ENCODE measurements at regions not wholly inside any gene's neighbourhood (a gene's known extent, or its start where the extent isn't known, plus 50 kb on each side); places are given as distances from the start of the nearest gene placed in this dataset.

GRCh38 chr14:88064841-88065240 is 59.9 kb downstream of the GPR65 start:
- no peak for DNase-seq

DNA sequence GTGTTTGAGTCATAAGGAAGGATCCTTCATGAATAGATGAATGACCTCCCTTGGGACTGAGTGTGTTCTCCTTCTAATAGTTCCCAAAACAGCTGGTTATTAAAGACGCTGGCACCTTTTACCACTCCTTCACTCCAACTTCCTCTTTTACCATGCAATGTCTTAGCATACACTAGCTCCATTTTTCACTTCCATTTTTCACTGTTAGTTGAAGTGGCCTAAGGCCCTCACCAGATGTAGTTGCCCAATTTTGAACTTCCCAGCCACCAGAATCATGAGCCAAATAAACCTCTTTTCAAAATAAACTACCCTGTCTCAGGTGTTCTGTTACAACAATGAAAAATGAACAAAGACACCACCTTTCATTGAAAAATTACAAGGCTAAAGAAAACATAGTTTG is 64.7 kb downstream of the GPR65 start:
- DNase-seq = no peak

GRCh38 chr14:88075269-88075981 is 70.5 kb downstream of the GPR65 start:
- DNase-seq = no peak

DNA sequence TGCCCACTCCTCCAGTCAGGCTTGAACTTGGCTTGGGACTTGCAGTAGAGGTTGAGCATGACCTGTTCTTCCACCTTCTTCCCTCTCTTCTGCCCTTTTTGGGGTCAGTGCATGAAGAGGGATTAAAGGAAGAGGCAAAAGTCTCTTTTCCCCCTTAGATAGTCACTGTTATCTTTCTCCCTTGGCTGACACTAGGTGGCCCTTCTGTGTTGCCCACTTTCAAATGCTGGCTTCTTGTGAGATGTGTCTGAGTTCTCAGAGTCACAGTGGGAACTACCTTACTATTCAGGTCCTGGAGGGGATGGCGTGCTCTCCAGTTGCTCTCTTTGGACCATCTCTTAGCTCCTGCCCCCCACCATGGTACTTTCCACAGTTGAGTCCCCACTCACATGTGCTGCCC is 73.6 kb downstream of the GPR65 start:
- no peak for DNase-seq

- DNase-seq = no peak
Measured at GRCh38 chr14:88079624-88080023, 74.7 kb downstream of the GPR65 start.

- DNase-seq = no peak
Measured at GRCh38 chr14:88085736-88086135, 80.8 kb downstream of the GPR65 start.

- DNase-seq = no peak
Measured at GRCh38 chr14:88089445-88089844, 84.5 kb downstream of the GPR65 start.

- no peak for DNase-seq
Measured at GRCh38 chr14:88092529-88092928, 87.6 kb downstream of the GPR65 start.

GRCh38 chr14:88095791-88096190 is 90.9 kb downstream of the GPR65 start:
- DNase-seq = no peak

DNA sequence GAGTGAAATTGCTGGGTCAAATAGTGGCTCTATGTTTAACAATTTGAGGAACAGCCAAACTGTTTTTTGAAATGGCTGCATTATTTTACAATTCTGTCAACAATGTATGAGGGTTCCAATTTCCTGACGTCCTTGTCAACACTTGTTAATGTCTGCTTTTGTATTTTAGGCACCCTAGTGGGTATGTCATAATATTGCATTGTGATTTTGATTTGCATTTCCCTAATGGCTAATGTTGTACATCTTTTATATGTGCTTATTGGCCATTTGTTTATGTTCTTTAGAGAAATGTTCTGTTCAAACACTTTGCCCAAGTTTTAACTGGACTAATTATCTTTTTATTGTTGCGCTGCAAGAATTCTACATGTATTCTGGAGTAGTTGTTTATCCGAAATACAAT is 93.2 kb downstream of the GPR65 start:
- DNase-seq = no peak

DNA sequence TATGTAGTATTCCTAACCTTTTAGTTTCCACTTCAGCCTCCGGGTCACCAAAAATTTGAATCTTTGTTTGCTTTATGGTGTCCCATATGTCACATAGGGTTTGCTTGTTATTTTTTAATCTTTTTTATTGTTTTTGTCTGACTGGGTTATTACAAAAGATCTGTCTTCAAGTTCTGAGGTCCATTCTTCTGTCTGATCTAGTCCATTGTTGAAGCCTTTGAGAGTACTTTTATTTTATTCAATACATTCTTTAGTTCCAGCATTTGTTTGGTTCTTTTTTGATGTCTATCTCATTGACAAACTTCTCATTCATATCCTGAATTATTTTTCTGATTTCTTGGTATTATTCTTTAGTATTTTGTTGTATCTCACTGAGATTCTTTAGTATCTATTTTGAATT is 99.8 kb downstream of the GPR65 start:
- no peak for DNase-seq

- DNase-seq = no peak
Measured at GRCh38 chr14:88106377-88106776, 101.4 kb downstream of the GPR65 start.

GRCh38 chr14:88127669-88128068 is 122.7 kb downstream of the GPR65 start:
- DNase-seq = peak in 1 of 5 experiments; percentile 38

DNA sequence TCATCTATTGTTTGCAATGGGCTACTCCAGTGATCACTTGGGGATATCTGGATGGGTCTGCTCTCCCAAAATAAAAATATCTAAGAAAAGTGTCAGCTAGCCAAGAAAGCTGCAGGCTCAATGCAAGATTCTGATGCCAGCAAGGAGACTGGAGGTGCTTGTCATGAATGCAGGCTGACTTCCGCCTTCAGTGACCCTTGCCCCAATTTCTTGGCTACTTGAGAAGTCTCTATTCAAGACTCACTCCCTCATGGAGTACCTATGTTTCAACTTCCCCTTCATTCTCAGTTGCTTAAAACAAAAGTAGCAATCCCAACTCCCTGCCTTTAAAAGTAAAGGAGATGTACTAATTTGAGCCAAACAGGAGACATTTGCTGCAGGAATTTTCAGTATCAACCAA is 123.9 kb downstream of the GPR65 start:
- no peak for DNase-seq

- DNase-seq = peak in 1 of 5 experiments; percentile 38
Measured at GRCh38 chr14:88129306-88130056, 124.5 kb downstream of the GPR65 start.

DNA sequence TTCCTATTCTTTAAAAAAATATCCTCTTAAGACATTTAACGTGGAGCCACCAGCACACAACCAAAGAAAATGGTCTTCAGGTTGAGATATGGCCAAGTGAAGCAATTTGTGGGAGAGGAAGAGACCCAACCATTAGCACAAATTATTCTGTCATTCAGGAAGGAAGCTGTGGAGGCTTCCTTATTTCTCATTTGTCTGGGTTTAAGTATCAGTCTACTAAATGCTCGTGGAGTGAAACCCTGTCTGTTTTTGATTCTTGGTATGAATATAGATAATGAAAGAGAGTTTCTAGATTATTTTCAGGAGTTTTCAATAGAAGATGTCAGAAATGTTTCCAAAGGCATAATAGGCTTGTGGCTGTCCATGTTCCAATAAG is 125.1 kb downstream of the GPR65 start:
- DNase-seq = no peak

All from T-helper 2 cell (primary cell).